Osteocyte (in vitro differentiated cells): ENCODE measurements at regions not wholly inside any gene's neighbourhood (a gene's known extent, or its start where the extent isn't known, plus 50 kb on each side); places are given as distances from the start of the nearest gene placed in this dataset.

Experiments
- DNase-seq: peaks from one replicate; pipeline ENCODE4 v3.0.0; 2021; ENCODE audit warnings: mixed read lengths; ENCODE audit not compliant: unreplicated experiment; ENCODE audit errors: extremely low spot score
- H3K27ac Mint-ChIP-seq: one replicate; pipeline ENCODE4 v1.8.0; 2021; ENCODE audit warnings: mild to moderate bottlenecking, mixed read lengths; ENCODE audit not compliant: unreplicated experiment
- H3K27me3 Mint-ChIP-seq: one replicate; pipeline ENCODE4 v1.8.0; 2021; ENCODE audit warnings: mixed read lengths; ENCODE audit not compliant: unreplicated experiment
- H3K36me3 Mint-ChIP-seq: one replicate; pipeline ENCODE4 v1.8.0; 2021; ENCODE audit warnings: mixed read lengths; ENCODE audit not compliant: unreplicated experiment
- H3K4me1 Mint-ChIP-seq: one replicate; pipeline ENCODE4 v1.8.0; 2021; ENCODE audit warnings: mixed read lengths; ENCODE audit not compliant: unreplicated experiment
- H3K4me3 Mint-ChIP-seq: one replicate; pipeline ENCODE4 v1.8.0; 2021; ENCODE audit warnings: mild to moderate bottlenecking, moderate library complexity, mixed read lengths; ENCODE audit not compliant: unreplicated experiment
- H3K9me3 Mint-ChIP-seq: one replicate; pipeline ENCODE4 v1.8.0; 2021; ENCODE audit warnings: mixed read lengths; ENCODE audit not compliant: unreplicated experiment
- CTCF ChIP-seq: fragments of 200-600 bp; sonication (generic); IDR thresholded peaks from 2 replicates; pipeline ENCODE4 v1.5.0; 2021; ENCODE audit warnings: antibody characterized with exemption, mild to moderate bottlenecking, moderate library complexity

DNA sequence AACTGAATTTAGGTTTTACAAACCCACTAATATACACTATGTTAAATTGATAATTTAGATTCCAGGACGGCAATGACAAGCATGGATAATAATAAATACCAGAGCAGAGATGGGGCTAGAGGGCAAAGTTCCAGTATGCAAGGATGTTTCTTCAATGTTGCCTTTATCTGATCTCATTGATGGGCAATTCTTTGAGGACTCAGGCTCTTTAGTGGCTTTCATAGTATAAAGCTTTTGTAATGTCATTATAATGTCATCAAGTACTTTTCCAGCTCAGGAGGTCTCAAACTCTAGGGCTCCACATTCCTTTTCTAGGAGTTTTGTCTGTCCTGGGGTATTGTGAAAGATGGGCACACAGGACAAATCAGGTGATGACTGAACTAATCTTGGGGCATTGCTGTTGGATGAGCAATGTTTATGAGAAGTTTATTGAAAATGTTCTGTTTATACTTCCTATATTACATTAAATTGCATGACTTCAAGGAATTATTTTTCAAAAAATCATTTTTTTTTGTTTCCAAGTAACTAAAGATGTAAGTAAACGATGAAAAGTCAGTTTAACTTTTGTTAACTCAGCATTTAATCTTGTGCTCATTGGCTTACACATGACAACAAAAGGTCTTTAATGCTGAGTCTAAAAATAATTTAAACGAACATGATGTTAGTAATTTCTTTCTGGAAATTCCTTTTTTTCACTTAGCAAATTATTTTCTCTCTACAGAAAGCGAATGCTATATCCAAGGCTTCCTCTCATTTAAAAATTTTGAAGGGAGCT is 116.4 kb downstream of the OXSM start:
- Mint-ChIP-seq H3K36me3 (no peaks in the 10 kb centered on the region), H3K27ac (no peak overlapping the region), H3K27me3 (peaks cover 36% of the 10 kb centered on the region), H3K9me3 (no peaks in the 10 kb centered on the region), H3K4me3 (no peak overlapping the region), H3K4me1 (no peaks in the 10 kb centered on the region)
- DNase-seq: no peak
- no peak for TF ChIP-seq CTCF

DNA sequence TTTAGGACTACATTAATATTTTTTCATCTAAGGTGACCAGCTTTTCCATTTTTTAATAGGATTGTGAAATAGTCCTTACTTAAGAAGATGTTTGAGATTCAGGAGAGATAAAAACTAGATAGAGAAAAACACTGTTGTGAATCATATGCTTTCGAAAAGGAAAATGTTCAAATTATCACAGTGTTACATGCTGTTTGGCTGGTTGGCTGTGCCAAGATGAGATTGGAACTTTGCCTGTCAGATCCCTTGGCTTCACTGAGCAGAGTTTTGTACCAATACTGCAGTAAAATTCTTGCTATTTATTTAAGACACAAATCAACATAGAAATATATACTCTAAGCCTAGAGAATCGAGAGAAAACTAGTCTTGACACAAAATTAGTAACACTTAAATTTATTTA is 117.2 kb downstream of the OXSM start:
- TF ChIP-seq CTCF: no peak
- DNase-seq: no peak
- H3K4me1 Mint-ChIP-seq: no peaks in the 10 kb centered on the region
- no peaks in the 10 kb centered on the region for H3K36me3 Mint-ChIP-seq
- no peak overlapping the region for H3K4me3 Mint-ChIP-seq
- H3K9me3 Mint-ChIP-seq: no peaks in the 10 kb centered on the region
- no peak overlapping the region for H3K27ac Mint-ChIP-seq
- H3K27me3 Mint-ChIP-seq: peaks cover 33% of the 10 kb centered on the region

- H3K4me3 Mint-ChIP-seq: no peak overlapping the region
- no peaks in the 10 kb centered on the region for H3K4me1 Mint-ChIP-seq
- H3K9me3 Mint-ChIP-seq: no peaks in the 10 kb centered on the region
- TF ChIP-seq CTCF: no peak
- no peaks in the 10 kb centered on the region for H3K36me3 Mint-ChIP-seq
- H3K27me3 Mint-ChIP-seq: peaks cover 26% of the 10 kb centered on the region
- DNase-seq: no peak
- H3K27ac Mint-ChIP-seq: no peak overlapping the region
These were observed 120.2 kb downstream of the OXSM start for GRCh38 chr3:25910105-25910504.

- no peak overlapping the region for H3K27ac Mint-ChIP-seq
- no peak for DNase-seq
- H3K36me3 Mint-ChIP-seq: no peaks in the 10 kb centered on the region
- peak; percentile 38 for TF ChIP-seq CTCF
- H3K9me3 Mint-ChIP-seq: no peaks in the 10 kb centered on the region
- no peaks in the 10 kb centered on the region for H3K4me1 Mint-ChIP-seq
- peaks cover 21% of the 10 kb centered on the region for H3K27me3 Mint-ChIP-seq
- H3K4me3 Mint-ChIP-seq: no peak overlapping the region
These were observed 121.1 kb downstream of the OXSM start for GRCh38 chr3:25910997-25911396.

GRCh38 chr3:25911525-25912295 is 121.8 kb downstream of the OXSM start:
- no peak for DNase-seq
- H3K4me1 Mint-ChIP-seq: no peaks in the 10 kb centered on the region
- peaks cover 21% of the 10 kb centered on the region for H3K27me3 Mint-ChIP-seq
- no peaks in the 10 kb centered on the region for H3K36me3 Mint-ChIP-seq
- no peak overlapping the region for H3K4me3 Mint-ChIP-seq
- H3K27ac Mint-ChIP-seq: no peak overlapping the region
- TF ChIP-seq CTCF: no peak
- H3K9me3 Mint-ChIP-seq: no peaks in the 10 kb centered on the region
